GM20000 (cell line): ENCODE measurements at regions not wholly inside any gene's neighbourhood (a gene's known extent, or its start where the extent isn't known, plus 50 kb on each side); places are given as distances from the start of the nearest gene placed in this dataset.

Source experiments
- DNase-seq: peaks from one replicate; pipeline ENCODE4 v3.0.0; 2012; ENCODE audit warnings: low spot score
- CTCF ChIP-seq: IDR thresholded peaks from 2 replicates; pipeline ENCODE4 v1.5.1; 2012; ENCODE audit warnings: mild to moderate bottlenecking, control low read depth; ENCODE audit errors: extremely low read depth, missing control alignments

GRCh38 chr4:176968094-176968493 lies 175.4 kb upstream of the VEGFC start:
- DNase-seq, result no peak
- no peak for TF ChIP-seq CTCF

- DNase-seq, result no peak
- TF ChIP-seq CTCF, result no peak
These were observed 176.3 kb upstream of the VEGFC start for GRCh38 chr4:176969011-176969410.

GRCh38 chr4:176970853-176971252 lies 178.1 kb upstream of the VEGFC start:
- no peak for TF ChIP-seq CTCF
- DNase-seq, result no peak

- no peak for DNase-seq
- TF ChIP-seq CTCF, result no peak
These were observed 178.9 kb upstream of the VEGFC start for GRCh38 chr4:176971576-176972115.

GRCh38 chr4:176979416-176979815 lies 186.7 kb upstream of the VEGFC start:
- no peak for TF ChIP-seq CTCF
- DNase-seq, result no peak

GRCh38 chr4:176981074-176981473 lies 188.4 kb upstream of the VEGFC start:
- DNase-seq, result no peak
- no peak for TF ChIP-seq CTCF

- no peak for TF ChIP-seq CTCF
- no peak for DNase-seq
These were observed 188.8 kb upstream of the VEGFC start for GRCh38 chr4:176981551-176981950.

- no peak for TF ChIP-seq CTCF
- DNase-seq, result no peak
These were observed 195.5 kb upstream of the VEGFC start for GRCh38 chr4:176988226-176988625.
